HEK293T (cell line): ENCODE measurements at regions not wholly inside any gene's neighbourhood (a gene's known extent, or its start where the extent isn't known, plus 50 kb on each side); places are given as distances from the start of the nearest gene placed in this dataset.

Experiments
- ARNT ChIP-seq: fragments of 450-650 bp; IDR thresholded peaks from 2 replicates; pipeline ENCODE4 v1.6.1; 2017; ENCODE audit warnings: mild to moderate bottlenecking
- CTBP1 ChIP-seq: fragments of 450-650 bp; IDR thresholded peaks from 2 replicates; pipeline ENCODE4 v1.6.1; 2016; ENCODE audit warnings: borderline replicate concordance
- ELF4 ChIP-seq: fragments of 450-650 bp; IDR thresholded peaks from 2 replicates; pipeline ENCODE4 v1.6.1; 2017; ENCODE audit warnings: antibody characterized with exemption
- FOXA1 ChIP-seq: fragments of 450-650 bp; IDR thresholded peaks from 2 replicates; pipeline ENCODE4 v1.6.1; 2016; ENCODE audit warnings: mild to moderate bottlenecking
- FOXM1 ChIP-seq: fragments of 450-650 bp; IDR thresholded peaks from 2 replicates; pipeline ENCODE4 v1.6.1; 2017; ENCODE audit warnings: mild to moderate bottlenecking, borderline replicate concordance
- L3MBTL2 ChIP-seq: fragments of 450-650 bp; conservative IDR thresholded peaks from 2 replicates; pipeline ENCODE4 v1.6.1; 2016; ENCODE audit warnings: mild to moderate bottlenecking
- SP1 ChIP-seq: fragments of 450-650 bp; IDR thresholded peaks from 2 replicates; pipeline ENCODE4 v1.6.1; 2017
- SUZ12 ChIP-seq: fragments of 450-650 bp; IDR thresholded peaks from 2 replicates; pipeline ENCODE4 v1.6.1; 2016; ENCODE audit warnings: mild to moderate bottlenecking
- ZNF384 ChIP-seq: fragments of 450-650 bp; IDR thresholded peaks from 2 replicates; pipeline ENCODE4 v1.6.1; 2016
- TF ChIP-seq, protein P1 (sequence below): fragments of 450-650 bp; IDR thresholded peaks from 2 replicates; pipeline ENCODE4 v1.6.1; 2016

GRCh38 chr7:155191901-155192478 is 105.7 kb upstream of the INSIG1 start:
- TF ChIP-seq SUZ12 (no peak), CTBP1 (no peak), ARNT (no peak), SP1 (no peak), FOXA1 (no peak), FOXM1 (no peak), ZNF384 (no peak), ELF4 (no peak), L3MBTL2 (no peak)
- TF ChIP-seq, protein P1, sequence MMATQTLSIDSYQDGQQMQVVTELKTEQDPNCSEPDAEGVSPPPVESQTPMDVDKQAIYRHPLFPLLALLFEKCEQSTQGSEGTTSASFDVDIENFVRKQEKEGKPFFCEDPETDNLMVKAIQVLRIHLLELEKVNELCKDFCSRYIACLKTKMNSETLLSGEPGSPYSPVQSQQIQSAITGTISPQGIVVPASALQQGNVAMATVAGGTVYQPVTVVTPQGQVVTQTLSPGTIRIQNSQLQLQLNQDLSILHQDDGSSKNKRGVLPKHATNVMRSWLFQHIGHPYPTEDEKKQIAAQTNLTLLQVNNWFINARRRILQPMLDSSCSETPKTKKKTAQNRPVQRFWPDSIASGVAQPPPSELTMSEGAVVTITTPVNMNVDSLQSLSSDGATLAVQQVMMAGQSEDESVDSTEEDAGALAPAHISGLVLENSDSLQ, result no peak
